ENCODE measurements at regions not wholly inside any gene's neighbourhood (a gene's known extent, or its start where the extent isn't known, plus 50 kb on each side); places are given as distances from the start of the nearest gene placed in this dataset.

DNA sequence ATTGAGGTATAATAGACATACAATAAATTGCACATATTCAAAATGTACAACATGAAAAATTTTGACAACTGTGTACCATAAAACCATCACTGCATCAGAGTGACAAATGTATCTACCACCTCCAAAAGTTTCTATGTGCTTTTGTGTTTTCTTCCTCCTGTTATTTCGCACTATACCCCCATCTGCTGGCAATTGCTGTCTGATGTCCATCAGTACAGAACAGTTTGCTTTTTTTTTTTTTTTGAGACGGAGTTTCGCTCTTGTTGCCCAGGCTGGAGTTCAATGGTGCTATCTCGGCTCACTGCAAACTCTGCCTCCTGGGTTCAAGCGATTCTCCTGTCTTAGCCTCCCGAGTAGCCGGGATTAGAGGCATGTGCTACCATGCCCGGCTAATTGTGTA is 154.3 kb upstream of the GIMD1 start:
- TF ChIP-seq CTCF (conservative IDR thresholded peaks at IDR 0.05) (peak; percentile 39), ZFX (IDR thresholded peaks at IDR 0.05) (no peak)
